ENCODE measurements at regions not wholly inside any gene's neighbourhood (a gene's known extent, or its start where the extent isn't known, plus 50 kb on each side); places are given as distances from the start of the nearest gene placed in this dataset.

GRCh38 chr22:22390989-22391388 lies 117.6 kb downstream of the ZNF280B start:
- TF ChIP-seq, protein P1, sequence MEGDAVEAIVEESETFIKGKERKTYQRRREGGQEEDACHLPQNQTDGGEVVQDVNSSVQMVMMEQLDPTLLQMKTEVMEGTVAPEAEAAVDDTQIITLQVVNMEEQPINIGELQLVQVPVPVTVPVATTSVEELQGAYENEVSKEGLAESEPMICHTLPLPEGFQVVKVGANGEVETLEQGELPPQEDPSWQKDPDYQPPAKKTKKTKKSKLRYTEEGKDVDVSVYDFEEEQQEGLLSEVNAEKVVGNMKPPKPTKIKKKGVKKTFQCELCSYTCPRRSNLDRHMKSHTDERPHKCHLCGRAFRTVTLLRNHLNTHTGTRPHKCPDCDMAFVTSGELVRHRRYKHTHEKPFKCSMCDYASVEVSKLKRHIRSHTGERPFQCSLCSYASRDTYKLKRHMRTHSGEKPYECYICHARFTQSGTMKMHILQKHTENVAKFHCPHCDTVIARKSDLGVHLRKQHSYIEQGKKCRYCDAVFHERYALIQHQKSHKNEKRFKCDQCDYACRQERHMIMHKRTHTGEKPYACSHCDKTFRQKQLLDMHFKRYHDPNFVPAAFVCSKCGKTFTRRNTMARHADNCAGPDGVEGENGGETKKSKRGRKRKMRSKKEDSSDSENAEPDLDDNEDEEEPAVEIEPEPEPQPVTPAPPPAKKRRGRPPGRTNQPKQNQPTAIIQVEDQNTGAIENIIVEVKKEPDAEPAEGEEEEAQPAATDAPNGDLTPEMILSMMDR (conservative IDR thresholded peaks at IDR 0.05; ENCODE audit: low read depth, low read length) = no peak
- no peak overlapping the region for H3K4me3 ChIP-seq (ENCODE audit: low read depth, low read length)
- DNase-seq (ENCODE audit: low read depth) = no peak

DNA sequence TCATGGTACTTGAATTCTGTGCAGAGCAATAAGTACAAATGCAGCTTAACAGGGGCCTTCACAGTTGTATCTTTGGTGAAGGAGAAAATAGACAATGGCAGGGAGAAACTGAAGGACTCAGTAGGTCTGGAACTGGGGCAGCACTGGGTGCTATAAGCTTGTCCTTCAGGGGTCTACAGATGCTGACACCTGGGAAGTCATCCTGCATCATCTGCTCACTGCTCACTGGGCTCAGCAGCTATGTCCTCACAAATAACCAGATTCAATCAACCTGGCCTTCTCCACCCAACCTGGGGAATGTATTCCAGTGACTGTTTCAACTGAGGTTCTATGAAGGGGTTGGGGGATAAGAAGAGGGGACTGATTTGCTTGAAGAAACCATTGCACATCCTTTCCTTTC lies 117.0 kb downstream of the ZNF280B start:
- no peak for DNase-seq (ENCODE audit: low read depth)
- TF ChIP-seq, protein P1 (conservative IDR thresholded peaks at IDR 0.05; ENCODE audit: low read depth, low read length) = no peak
- no peak overlapping the region for H3K4me3 ChIP-seq (ENCODE audit: low read depth, low read length)

- no peak for DNase-seq (ENCODE audit: low read depth)
- TF ChIP-seq, protein P1 (conservative IDR thresholded peaks at IDR 0.05; ENCODE audit: low read depth, low read length) = no peak
- H3K4me3 ChIP-seq (ENCODE audit: low read depth, low read length) = no peak overlapping the region
Measured at GRCh38 chr22:22392131-22392530, 116.4 kb downstream of the ZNF280B start.

- H3K4me3 ChIP-seq (ENCODE audit: low read depth, low read length) = no peak overlapping the region
- TF ChIP-seq, protein P1 (conservative IDR thresholded peaks at IDR 0.05; ENCODE audit: low read depth, low read length) = no peak
- no peak for DNase-seq (ENCODE audit: low read depth)
Measured at GRCh38 chr22:22394591-22394990, 114.0 kb downstream of the ZNF280B start.

DNA sequence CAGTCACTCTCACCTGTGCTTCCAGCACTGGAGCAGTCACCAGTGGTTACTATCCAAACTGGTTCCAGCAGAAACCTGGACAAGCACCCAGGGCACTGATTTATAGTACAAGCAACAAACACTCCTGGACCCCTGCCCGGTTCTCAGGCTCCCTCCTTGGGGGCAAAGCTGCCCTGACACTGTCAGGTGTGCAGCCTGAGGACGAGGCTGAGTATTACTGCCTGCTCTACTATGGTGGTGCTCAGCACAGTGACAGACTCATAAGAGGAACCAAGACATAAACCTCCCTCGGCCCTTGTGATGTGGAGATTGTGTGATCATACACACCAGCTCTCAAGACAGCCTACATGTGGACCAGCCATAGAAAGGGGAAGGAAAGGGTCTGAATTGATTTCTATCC lies 113.3 kb downstream of the ZNF280B start:
- DNase-seq (ENCODE audit: low read depth) = no peak
- no peak overlapping the region for H3K4me3 ChIP-seq (ENCODE audit: low read depth, low read length)
- TF ChIP-seq, protein P1 (conservative IDR thresholded peaks at IDR 0.05; ENCODE audit: low read depth, low read length) = no peak

DNA sequence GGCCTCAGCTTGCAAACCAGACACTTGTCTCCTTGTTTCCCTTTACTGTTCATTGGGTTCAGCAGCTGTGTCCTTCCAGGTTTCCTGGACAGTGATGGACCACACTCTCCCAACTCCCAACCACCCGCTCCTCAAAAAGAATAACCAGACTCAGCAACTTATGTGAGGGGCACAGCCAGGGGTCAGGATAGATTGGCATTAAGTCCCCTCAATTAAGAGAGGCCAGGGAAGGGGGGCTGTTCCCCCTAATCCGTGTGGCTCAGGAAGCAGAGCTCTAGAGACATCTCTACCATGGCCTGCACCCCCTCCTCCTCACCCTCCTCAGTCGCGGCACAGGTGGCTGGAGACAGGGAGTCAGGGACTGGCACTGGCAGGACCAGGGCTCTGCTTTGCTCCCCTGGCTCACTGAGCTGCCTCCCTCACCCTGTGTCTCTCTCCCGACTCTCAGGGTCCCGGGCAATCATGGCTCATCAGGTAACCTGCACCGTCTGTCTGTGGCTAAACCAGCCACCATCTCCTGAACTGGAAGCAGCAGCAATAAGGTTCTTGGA lies 111.7 kb downstream of the ZNF280B start:
- no peak for DNase-seq (ENCODE audit: low read depth)
- TF ChIP-seq, protein P1 (conservative IDR thresholded peaks at IDR 0.05; ENCODE audit: low read depth, low read length) = no peak
- H3K4me3 ChIP-seq (ENCODE audit: low read depth, low read length) = no peak overlapping the region

- DNase-seq (ENCODE audit: low read depth) = peak; percentile 15
- TF ChIP-seq, protein P1 (conservative IDR thresholded peaks at IDR 0.05; ENCODE audit: low read depth, low read length) = peak; percentile 25
- H3K4me3 ChIP-seq (ENCODE audit: low read depth, low read length) = no peak overlapping the region
Measured at GRCh38 chr22:22397292-22397870, 111.2 kb downstream of the ZNF280B start.
